ENCODE measurements at regions not wholly inside any gene's neighbourhood (a gene's known extent, or its start where the extent isn't known, plus 50 kb on each side); places are given as distances from the start of the nearest gene placed in this dataset.

- H3K27ac ChIP-seq, result no peak overlapping the region
- TF ChIP-seq EZH2phosphoT487 (IDR thresholded peaks at IDR 0.05; ENCODE audit: low read depth, severe bottlenecking, unreplicated experiment) (no peak), EZH2 (IDR thresholded peaks at IDR 0.05; ENCODE audit: borderline replicate concordance) (no peak), CTCF (IDR thresholded peaks at IDR 0.05; ENCODE audit: poor library complexity) (no peak)
- 94% methylated on average over 13 of the region's 13 CpGs for WGBS (ENCODE audit: low lambda C conversion rate, missing lambda C conversion rate)
- H2AFZ ChIP-seq, result no peak overlapping the region
- no peaks in the 10 kb centered on the region for H3K9me2 ChIP-seq (replicated peaks; ENCODE audit: insufficient read depth)
- H3K4me2 ChIP-seq, result no peak overlapping the region
- H3K9me3 ChIP-seq (ENCODE audit: low read depth), result no peaks in the 10 kb centered on the region
- no peaks in the 10 kb centered on the region for H3K79me2 ChIP-seq
- peaks cover 4% of the 10 kb centered on the region for H3K4me1 ChIP-seq (ENCODE audit: insufficient read depth)
- H3K27me3 ChIP-seq, result no peaks in the 10 kb centered on the region
- no peaks in the 10 kb centered on the region for H4K20me1 ChIP-seq (ENCODE audit: insufficient read depth, poor library complexity, severe bottlenecking)
- H3K36me3 ChIP-seq (replicated peaks; ENCODE audit: insufficient read depth, low read depth), result no peaks in the 10 kb centered on the region
- no peak for DNase-seq (ENCODE audit: low spot score)
- no peak overlapping the region for H3K4me3 ChIP-seq
These were observed 345.2 kb upstream of the SHH start for GRCh38 chr7:156157409-156158012.

DNA sequence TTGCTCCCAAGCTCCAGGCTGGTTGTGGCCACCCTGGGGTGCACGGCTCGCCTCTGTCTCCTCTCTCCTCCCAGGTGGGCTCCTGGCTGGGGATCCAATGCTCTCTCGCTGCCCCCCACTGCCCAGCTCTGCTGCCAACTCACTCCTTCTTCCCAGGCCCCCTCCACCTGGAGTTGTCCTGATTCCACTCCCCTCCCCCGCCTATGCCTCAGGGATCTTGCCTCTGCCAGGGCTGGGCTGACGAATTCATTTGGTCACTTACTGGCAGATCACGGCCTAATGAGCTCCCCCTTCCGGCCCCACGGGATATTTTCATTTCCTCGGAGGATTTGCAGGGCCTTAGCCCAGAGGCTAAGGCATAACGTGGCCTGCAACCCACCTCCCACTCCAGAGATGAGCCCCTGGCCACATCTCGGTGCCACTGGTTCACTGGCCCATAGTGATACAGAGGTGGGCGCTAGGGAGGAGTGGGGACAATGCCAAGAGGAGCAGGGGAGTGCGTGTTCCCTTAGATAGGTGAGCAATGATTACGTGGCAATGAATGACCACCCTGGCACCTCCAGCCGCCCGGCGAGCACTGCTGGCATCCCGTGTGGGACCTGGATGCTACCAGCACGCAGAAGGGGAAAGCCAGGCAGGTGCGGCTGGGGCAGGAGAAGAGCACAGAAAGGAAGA is 344.6 kb upstream of the SHH start:
- Histone ChIP-seq H3K9me3 (ENCODE audit: low read depth) (no peaks in the 10 kb centered on the region), H3K27ac (no peak overlapping the region), H4K20me1 (ENCODE audit: insufficient read depth, poor library complexity, severe bottlenecking) (no peaks in the 10 kb centered on the region), H3K4me3 (no peak overlapping the region), H3K4me2 (no peak overlapping the region), H3K79me2 (no peaks in the 10 kb centered on the region), H3K9me2 (replicated peaks; ENCODE audit: insufficient read depth) (no peaks in the 10 kb centered on the region), H3K27me3 (no peaks in the 10 kb centered on the region), H3K36me3 (replicated peaks; ENCODE audit: insufficient read depth, low read depth) (no peaks in the 10 kb centered on the region), H3K4me1 (ENCODE audit: insufficient read depth) (peaks cover 5% of the 10 kb centered on the region), H2AFZ (no peak overlapping the region)
- TF ChIP-seq EZH2 (IDR thresholded peaks at IDR 0.05; ENCODE audit: borderline replicate concordance) (no peak), CTCF (IDR thresholded peaks at IDR 0.05; ENCODE audit: poor library complexity) (peak; percentile 37), EZH2phosphoT487 (IDR thresholded peaks at IDR 0.05; ENCODE audit: low read depth, severe bottlenecking, unreplicated experiment) (no peak)
- peak; percentile 61 for DNase-seq (ENCODE audit: low spot score)
- 64% methylated on average over 20 of the region's 20 CpGs for WGBS (ENCODE audit: low lambda C conversion rate, missing lambda C conversion rate)

DNA sequence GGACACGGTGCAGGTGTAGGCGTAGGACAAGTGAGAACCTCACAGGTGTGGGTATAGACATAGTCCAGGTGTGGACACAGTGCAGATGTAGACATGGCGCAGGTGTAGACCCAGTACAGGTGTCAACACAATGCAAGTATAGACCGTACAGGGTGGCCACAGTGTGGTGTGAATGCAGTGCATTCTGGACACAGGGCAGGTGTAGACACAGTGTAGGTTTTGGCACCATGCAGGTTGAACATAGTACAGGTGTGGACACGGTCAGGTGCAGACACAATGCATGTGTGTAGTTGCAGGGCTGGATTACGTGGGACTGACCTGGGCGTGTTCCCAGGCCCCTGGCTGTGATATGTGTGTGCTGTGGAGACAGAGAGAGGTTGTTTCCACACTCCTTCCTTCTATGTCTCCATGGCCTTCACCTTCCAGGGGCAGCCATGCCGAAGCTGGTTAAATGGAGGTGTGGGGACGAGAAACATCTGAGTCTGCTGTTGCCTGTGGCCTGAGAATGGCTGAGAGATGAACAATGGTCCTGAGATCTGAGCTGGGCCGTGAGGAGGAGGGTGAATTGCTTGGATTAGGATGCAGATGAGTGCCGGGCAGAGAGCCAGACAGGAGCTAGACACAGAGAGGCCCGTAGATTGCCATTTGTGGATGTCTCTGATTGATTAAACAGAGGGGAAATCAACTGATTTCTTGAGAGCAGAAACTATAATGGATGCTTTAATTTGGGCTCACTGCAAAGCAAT is 343.9 kb upstream of the SHH start:
- no peak overlapping the region for H3K27ac ChIP-seq
- 79% methylated on average over 12 of the region's 12 CpGs for WGBS (ENCODE audit: low lambda C conversion rate, missing lambda C conversion rate)
- DNase-seq (ENCODE audit: low spot score), result no peak
- H3K4me3 ChIP-seq, result no peak overlapping the region
- no peak overlapping the region for H2AFZ ChIP-seq
- no peaks in the 10 kb centered on the region for H3K9me3 ChIP-seq (ENCODE audit: low read depth)
- peaks cover 5% of the 10 kb centered on the region for H3K4me1 ChIP-seq (ENCODE audit: insufficient read depth)
- H3K9me2 ChIP-seq (replicated peaks; ENCODE audit: insufficient read depth), result no peaks in the 10 kb centered on the region
- TF ChIP-seq CTCF (IDR thresholded peaks at IDR 0.05; ENCODE audit: poor library complexity) (no peak), EZH2 (IDR thresholded peaks at IDR 0.05; ENCODE audit: borderline replicate concordance) (no peak), EZH2phosphoT487 (IDR thresholded peaks at IDR 0.05; ENCODE audit: low read depth, severe bottlenecking, unreplicated experiment) (no peak)
- H3K36me3 ChIP-seq (replicated peaks; ENCODE audit: insufficient read depth, low read depth), result no peaks in the 10 kb centered on the region
- H3K27me3 ChIP-seq, result no peaks in the 10 kb centered on the region
- H3K79me2 ChIP-seq, result no peaks in the 10 kb centered on the region
- no peak overlapping the region for H3K4me2 ChIP-seq
- H4K20me1 ChIP-seq (ENCODE audit: insufficient read depth, poor library complexity, severe bottlenecking), result no peaks in the 10 kb centered on the region

Measured in hepatocyte (in vitro differentiated cells).